ENCODE measurements at regions not wholly inside any gene's neighbourhood (a gene's known extent, or its start where the extent isn't known, plus 50 kb on each side); places are given as distances from the start of the nearest gene placed in this dataset.

- no peak overlapping the region for H2BK15ac ChIP-seq (ENCODE audit: low read length)
- no peak overlapping the region for H3K18ac ChIP-seq (ENCODE audit: low read length)
- 100% methylated on average over 2 of the region's 3 CpGs; no CpG with 5 or more reads in 1 of the 2 donors for WGBS, 2 donors (ENCODE audit: extremely low coverage in 2 of 2, insufficient read length in 2 of 2, insufficient replicate concordance in 1 of 2)
- no peaks in the 10 kb centered on the region for H3K27me3 ChIP-seq (ENCODE audit: control insufficient read depth in 3 of 3, insufficient read depth in 3 of 3, low read depth in 1 of 3, low read length in 3 of 3)
- H2BK5ac ChIP-seq (ENCODE audit: low read length): no peak overlapping the region
- no peak overlapping the region for H3K23ac ChIP-seq (ENCODE audit: low read depth, low read length, poor library complexity)
- no peak overlapping the region for H4K91ac ChIP-seq (ENCODE audit: low read depth, low read length, poor library complexity)
- H3K27ac ChIP-seq (replicated peaks; ENCODE audit: low read length): no peak overlapping the region
- H3K14ac ChIP-seq (ENCODE audit: low read length): no peak overlapping the region
- H4K8ac ChIP-seq (ENCODE audit: low read depth, low read length): no peak overlapping the region
- no peaks in the 10 kb centered on the region for H3K79me1 ChIP-seq (ENCODE audit: low read depth, low read length)
- H3K9me3 ChIP-seq (replicated peaks in 1 of 2; ENCODE audit: control insufficient read depth in 2 of 2, insufficient read depth in 1 of 2, low read depth in 1 of 2, low read length in 2 of 2): no peaks in the 10 kb centered on the region
- peaks cover 0 to 6% of the 10 kb centered on the region in 2 donors for H3K4me1 ChIP-seq (ENCODE audit: control insufficient read depth in 2 of 2, insufficient read depth in 1 of 2, low read depth in 1 of 2, low read length in 2 of 2)
- H3K36me3 ChIP-seq (replicated peaks in 1 of 2; ENCODE audit: control insufficient read depth in 2 of 2, insufficient read depth in 2 of 2, low read length in 2 of 2): no peaks in the 10 kb centered on the region
- DNase-seq (ENCODE audit: low spot score): no peak
- no peak overlapping the region for H3K4me2 ChIP-seq (ENCODE audit: insufficient read depth, low read length, poor library complexity, severe bottlenecking)
- H2BK12ac ChIP-seq (ENCODE audit: low read length): no peak overlapping the region
- H3K4ac ChIP-seq (ENCODE audit: low read length): no peak overlapping the region
- no peak overlapping the region for H2AK5ac ChIP-seq (ENCODE audit: low read depth, low read length)
- H2BK120ac ChIP-seq (ENCODE audit: low read depth, low read length): no peak overlapping the region
- H3K9ac ChIP-seq (ENCODE audit: low read depth, low read length, poor library complexity): no peak overlapping the region
- no peak overlapping the region for H2AFZ ChIP-seq (ENCODE audit: low read length)
- no peak overlapping the region for H3K4me3 ChIP-seq (ENCODE audit: low read length in 2 of 2)
Observed at GRCh38 chr10:44820094-44820493, 91.0 kb upstream of the TMEM72 start.

- H3K14ac ChIP-seq (ENCODE audit: low read length): no peak overlapping the region
- no peak for DNase-seq (ENCODE audit: low spot score)
- no peak overlapping the region for H2BK5ac ChIP-seq (ENCODE audit: low read length)
- no peak overlapping the region for H3K9ac ChIP-seq (ENCODE audit: low read depth, low read length, poor library complexity)
- peaks cover 0 to 6% of the 10 kb centered on the region in 2 donors for H3K4me1 ChIP-seq (ENCODE audit: control insufficient read depth in 2 of 2, insufficient read depth in 1 of 2, low read depth in 1 of 2, low read length in 2 of 2)
- H3K27ac ChIP-seq (replicated peaks; ENCODE audit: low read length): no peak overlapping the region
- H2BK15ac ChIP-seq (ENCODE audit: low read length): no peak overlapping the region
- H4K8ac ChIP-seq (ENCODE audit: low read depth, low read length): no peak overlapping the region
- no peak overlapping the region for H2BK120ac ChIP-seq (ENCODE audit: low read depth, low read length)
- H3K4ac ChIP-seq (ENCODE audit: low read length): no peak overlapping the region
- no peak overlapping the region for H2AFZ ChIP-seq (ENCODE audit: low read length)
- no peak overlapping the region for H2BK12ac ChIP-seq (ENCODE audit: low read length)
- no peak overlapping the region for H3K4me2 ChIP-seq (ENCODE audit: insufficient read depth, low read length, poor library complexity, severe bottlenecking)
- H2AK5ac ChIP-seq (ENCODE audit: low read depth, low read length): peak overlapping the region; percentile 48
- H3K79me1 ChIP-seq (ENCODE audit: low read depth, low read length): no peaks in the 10 kb centered on the region
- no peak overlapping the region for H3K18ac ChIP-seq (ENCODE audit: low read length)
- no peaks in the 10 kb centered on the region for H3K27me3 ChIP-seq (ENCODE audit: control insufficient read depth in 3 of 3, insufficient read depth in 3 of 3, low read depth in 1 of 3, low read length in 3 of 3)
- H3K23ac ChIP-seq (ENCODE audit: low read depth, low read length, poor library complexity): no peak overlapping the region
- H4K91ac ChIP-seq (ENCODE audit: low read depth, low read length, poor library complexity): no peak overlapping the region
- H3K4me3 ChIP-seq (ENCODE audit: low read length in 2 of 2): no peak overlapping the region
- no CpG with 5 or more reads among the region's 8 CpGs for WGBS, 2 donors (ENCODE audit: extremely low coverage in 2 of 2, insufficient read length in 2 of 2, insufficient replicate concordance in 1 of 2)
- no peaks in the 10 kb centered on the region for H3K36me3 ChIP-seq (replicated peaks in 1 of 2; ENCODE audit: control insufficient read depth in 2 of 2, insufficient read depth in 2 of 2, low read length in 2 of 2)
- no peaks in the 10 kb centered on the region for H3K9me3 ChIP-seq (replicated peaks in 1 of 2; ENCODE audit: control insufficient read depth in 2 of 2, insufficient read depth in 1 of 2, low read depth in 1 of 2, low read length in 2 of 2)
Observed at GRCh38 chr10:44821290-44821689, 89.8 kb upstream of the TMEM72 start.

- no peak for DNase-seq (ENCODE audit: low spot score)
- Histone ChIP-seq H2AFZ (ENCODE audit: low read length) (no peak overlapping the region), H3K9ac (ENCODE audit: low read depth, low read length, poor library complexity) (no peak overlapping the region), H3K4ac (ENCODE audit: low read length) (no peak overlapping the region), H3K36me3 (replicated peaks in 1 of 2; ENCODE audit: control insufficient read depth in 2 of 2, insufficient read depth in 2 of 2, low read length in 2 of 2) (no peaks in the 10 kb centered on the region), H3K9me3 (replicated peaks in 1 of 2; ENCODE audit: control insufficient read depth in 2 of 2, insufficient read depth in 1 of 2, low read depth in 1 of 2, low read length in 2 of 2) (no peaks in the 10 kb centered on the region), H3K18ac (ENCODE audit: low read length) (no peak overlapping the region), H2BK5ac (ENCODE audit: low read length) (no peak overlapping the region), H2BK15ac (ENCODE audit: low read length) (no peak overlapping the region), H2AK5ac (ENCODE audit: low read depth, low read length) (no peak overlapping the region), H3K4me2 (ENCODE audit: insufficient read depth, low read length, poor library complexity, severe bottlenecking) (no peak overlapping the region), H3K23ac (ENCODE audit: low read depth, low read length, poor library complexity) (no peak overlapping the region), H3K79me1 (ENCODE audit: low read depth, low read length) (no peaks in the 10 kb centered on the region), H3K27ac (replicated peaks; ENCODE audit: low read length) (no peak overlapping the region), H4K91ac (ENCODE audit: low read depth, low read length, poor library complexity) (no peak overlapping the region), H2BK12ac (ENCODE audit: low read length) (no peak overlapping the region), H3K27me3 (ENCODE audit: control insufficient read depth in 3 of 3, insufficient read depth in 3 of 3, low read depth in 1 of 3, low read length in 3 of 3) (no peaks in the 10 kb centered on the region), H2BK120ac (ENCODE audit: low read depth, low read length) (no peak overlapping the region), H3K4me3 (ENCODE audit: low read length in 2 of 2) (no peak overlapping the region), H3K4me1 (ENCODE audit: control insufficient read depth in 2 of 2, insufficient read depth in 1 of 2, low read depth in 1 of 2, low read length in 2 of 2) (peaks cover 0 to 6% of the 10 kb centered on the region in 2 donors), H4K8ac (ENCODE audit: low read depth, low read length) (no peak overlapping the region), H3K14ac (ENCODE audit: low read length) (no peak overlapping the region)
- no CpG with 5 or more reads among the region's 3 CpGs for WGBS, 2 donors (ENCODE audit: extremely low coverage in 2 of 2, insufficient read length in 2 of 2, insufficient replicate concordance in 1 of 2)
Observed at GRCh38 chr10:44822349-44822748, 88.8 kb upstream of the TMEM72 start.

GRCh38 chr10:44822966-44823365, 88.2 kb upstream of the TMEM72 start:
- Histone ChIP-seq H3K79me1 (ENCODE audit: low read depth, low read length) (no peaks in the 10 kb centered on the region), H3K27me3 (ENCODE audit: control insufficient read depth in 3 of 3, insufficient read depth in 3 of 3, low read depth in 1 of 3, low read length in 3 of 3) (no peaks in the 10 kb centered on the region), H2AFZ (ENCODE audit: low read length) (no peak overlapping the region), H2BK12ac (ENCODE audit: low read length) (no peak overlapping the region), H3K4ac (ENCODE audit: low read length) (no peak overlapping the region), H2BK120ac (ENCODE audit: low read depth, low read length) (no peak overlapping the region), H3K4me2 (ENCODE audit: insufficient read depth, low read length, poor library complexity, severe bottlenecking) (no peak overlapping the region), H3K14ac (ENCODE audit: low read length) (no peak overlapping the region), H3K36me3 (replicated peaks in 1 of 2; ENCODE audit: control insufficient read depth in 2 of 2, insufficient read depth in 2 of 2, low read length in 2 of 2) (no peaks in the 10 kb centered on the region), H2BK5ac (ENCODE audit: low read length) (no peak overlapping the region), H3K9me3 (replicated peaks in 1 of 2; ENCODE audit: control insufficient read depth in 2 of 2, insufficient read depth in 1 of 2, low read depth in 1 of 2, low read length in 2 of 2) (no peaks in the 10 kb centered on the region), H2BK15ac (ENCODE audit: low read length) (no peak overlapping the region), H3K4me1 (ENCODE audit: control insufficient read depth in 2 of 2, insufficient read depth in 1 of 2, low read depth in 1 of 2, low read length in 2 of 2) (peaks cover 0 to 6% of the 10 kb centered on the region in 2 donors), H4K8ac (ENCODE audit: low read depth, low read length) (no peak overlapping the region), H2AK5ac (ENCODE audit: low read depth, low read length) (no peak overlapping the region), H3K18ac (ENCODE audit: low read length) (no peak overlapping the region), H4K91ac (ENCODE audit: low read depth, low read length, poor library complexity) (no peak overlapping the region), H3K9ac (ENCODE audit: low read depth, low read length, poor library complexity) (no peak overlapping the region), H3K27ac (replicated peaks; ENCODE audit: low read length) (no peak overlapping the region), H3K4me3 (ENCODE audit: low read length in 2 of 2) (no peak overlapping the region), H3K23ac (ENCODE audit: low read depth, low read length, poor library complexity) (no peak overlapping the region)
- no peak for DNase-seq (ENCODE audit: low spot score)
- WGBS, 2 donors (ENCODE audit: extremely low coverage in 2 of 2, insufficient read length in 2 of 2, insufficient replicate concordance in 1 of 2): no CpG with 5 or more reads among the region's 4 CpGs

Data from neuronal stem cell (in vitro differentiated cells).